ENCODE measurements at regions not wholly inside any gene's neighbourhood (a gene's known extent, or its start where the extent isn't known, plus 50 kb on each side); places are given as distances from the start of the nearest gene placed in this dataset.

DNA sequence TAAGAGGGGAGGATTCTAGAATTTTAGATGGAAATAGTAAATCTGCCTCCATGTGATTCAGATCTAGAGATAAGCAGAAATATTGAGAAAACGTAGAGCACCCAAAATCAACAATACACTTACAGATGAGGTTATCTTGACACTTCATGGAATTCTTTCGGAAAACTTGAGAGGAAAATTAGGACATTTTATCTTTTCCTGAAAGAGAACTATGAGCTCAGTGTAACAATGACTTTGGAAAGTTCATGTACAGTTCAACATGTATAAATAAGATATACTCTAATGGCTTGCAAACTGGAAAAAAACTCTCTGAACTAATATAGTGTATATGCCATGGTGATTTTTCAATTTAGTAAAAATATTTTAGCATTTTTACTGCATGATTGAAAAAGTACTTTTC is 338.1 kb upstream of the NEGR1 start:
- no peak for TF ChIP-seq CTCF (IDR thresholded peaks at IDR 0.05)
- no peak for TF ChIP-seq POLR2A (IDR thresholded peaks at IDR 0.05)
- no peak for DNase-seq
- Histone ChIP-seq H3K36me3 (replicated peaks in 1 of 2; ENCODE audit: insufficient read depth in 1 of 2, low read depth in 2 of 2) (no peaks in the 10 kb centered on the region), H3K27me3 (no peaks in the 10 kb centered on the region), H3K9me3 (no peaks in the 10 kb centered on the region), H3K27ac (no peak overlapping the region), H3K4me3 (no peak overlapping the region), H3K4me1 (peaks cover 8% of the 10 kb centered on the region)
- intact Hi-C loops (cut with DNase I), result no loop called here
- ATAC-seq, result no peak
- 39 to 46% methylated on average over 2 of the region's 2 CpGs for WGBS, 2 donors

GRCh38 chr1:72606216-72606810 is 324.0 kb upstream of the NEGR1 start:
- H3K4me1 ChIP-seq, result no peaks in the 10 kb centered on the region
- H3K4me3 ChIP-seq, result no peak overlapping the region
- no peak overlapping the region for H3K27ac ChIP-seq
- intact Hi-C loops (cut with DNase I), result no loop called here
- 27 to 34% methylated on average over 3 of the region's 3 CpGs for WGBS, 2 donors
- H3K9me3 ChIP-seq, result no peaks in the 10 kb centered on the region
- ATAC-seq, result no peak
- no peak for DNase-seq
- TF ChIP-seq CTCF (IDR thresholded peaks at IDR 0.05), result no peak
- no peak for TF ChIP-seq POLR2A (IDR thresholded peaks at IDR 0.05)
- H3K27me3 ChIP-seq, result no peaks in the 10 kb centered on the region
- H3K36me3 ChIP-seq (replicated peaks in 1 of 2; ENCODE audit: insufficient read depth in 1 of 2, low read depth in 2 of 2), result no peaks in the 10 kb centered on the region

DNA sequence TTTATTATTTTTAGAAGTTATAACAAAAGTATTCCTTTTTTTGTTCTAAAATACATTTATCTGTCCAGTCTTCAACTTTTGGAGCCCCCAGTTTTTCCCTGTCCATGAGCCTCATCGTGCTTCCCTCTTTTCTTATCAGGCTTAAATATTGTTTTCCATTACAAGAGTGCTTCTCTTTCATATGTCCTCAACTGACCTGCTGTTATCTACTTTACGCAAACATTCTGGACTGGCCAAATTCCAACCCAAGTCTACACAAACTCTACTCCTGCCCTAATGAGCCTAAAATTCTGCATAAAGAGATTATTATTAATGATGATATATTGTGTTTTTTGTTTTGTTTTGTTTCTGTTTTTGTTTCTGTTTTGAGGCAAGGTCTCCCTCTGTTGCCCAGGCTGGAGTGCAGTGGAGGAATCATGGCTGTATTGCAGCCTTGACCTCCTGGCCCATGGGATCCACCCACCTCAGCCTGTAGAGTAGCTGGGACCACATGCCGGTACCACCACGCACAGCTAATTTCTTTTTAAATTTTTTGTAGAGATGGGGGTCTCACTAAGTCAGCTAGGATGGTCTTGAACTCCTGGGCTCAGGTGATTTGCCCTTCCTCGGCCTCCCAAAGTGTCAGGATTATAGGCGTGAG is 318.8 kb upstream of the NEGR1 start:
- no peaks in the 10 kb centered on the region for H3K4me1 ChIP-seq
- no peaks in the 10 kb centered on the region for H3K27me3 ChIP-seq
- intact Hi-C loops (cut with DNase I), result no loop called here
- no peak overlapping the region for H3K27ac ChIP-seq
- H3K9me3 ChIP-seq, result no peaks in the 10 kb centered on the region
- H3K4me3 ChIP-seq, result no peak overlapping the region
- no peak for ATAC-seq
- DNase-seq, result no peak
- WGBS, 2 donors, result 57 to 62% methylated on average over 6 of the region's 6 CpGs
- TF ChIP-seq POLR2A (IDR thresholded peaks at IDR 0.05), result no peak
- no peak for TF ChIP-seq CTCF (IDR thresholded peaks at IDR 0.05)
- H3K36me3 ChIP-seq (replicated peaks in 1 of 2; ENCODE audit: insufficient read depth in 1 of 2, low read depth in 2 of 2), result no peaks in the 10 kb centered on the region

DNA sequence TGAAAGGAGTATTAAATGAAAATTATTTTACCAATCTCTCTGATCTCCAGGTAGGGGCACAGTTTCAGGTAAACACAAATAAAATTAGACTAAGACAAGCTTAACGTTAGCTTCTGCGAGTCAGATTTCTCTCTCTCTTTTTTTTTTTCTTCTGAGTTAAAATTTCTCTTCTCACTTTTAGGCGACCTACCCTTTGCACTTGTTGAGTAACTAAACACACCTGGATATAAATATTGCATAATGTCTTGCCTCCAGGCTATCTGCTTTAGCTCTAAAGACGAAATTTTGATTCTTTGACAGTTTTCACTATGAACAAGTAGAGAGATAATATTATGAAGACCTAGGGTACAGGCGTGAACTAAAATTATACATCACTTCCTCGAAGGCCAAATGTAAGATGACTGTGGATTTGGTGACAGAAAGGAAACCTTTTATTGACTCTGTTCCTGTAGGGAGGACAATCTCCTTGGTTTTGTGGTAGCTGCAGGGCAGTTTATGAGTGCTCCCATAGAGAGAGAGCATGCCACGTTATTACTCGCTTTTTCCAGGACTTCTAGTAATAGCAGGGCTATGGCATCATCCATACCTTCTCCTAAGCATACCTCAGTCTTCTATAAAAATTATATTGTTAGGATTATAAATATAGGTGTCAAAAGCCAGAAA is 303.8 kb upstream of the NEGR1 start:
- Histone ChIP-seq H3K4me1 (no peaks in the 10 kb centered on the region), H3K4me3 (no peak overlapping the region), H3K27ac (no peak overlapping the region), H3K36me3 (replicated peaks in 1 of 2; ENCODE audit: insufficient read depth in 1 of 2, low read depth in 2 of 2) (no peaks in the 10 kb centered on the region), H3K27me3 (no peaks in the 10 kb centered on the region), H3K9me3 (no peaks in the 10 kb centered on the region)
- WGBS, 2 donors, result 51 to 57% methylated on average over 8 of the region's 8 CpGs
- DNase-seq, result no peak
- intact Hi-C loops (cut with DNase I), result no loop called here
- TF ChIP-seq POLR2A (IDR thresholded peaks at IDR 0.05), result no peak
- TF ChIP-seq CTCF (IDR thresholded peaks at IDR 0.05), result no peak
- ATAC-seq, result no peak

All from body of pancreas (tissue), 4 donors.